Neural cell (in vitro differentiated cells): ENCODE measurements at regions not wholly inside any gene's neighbourhood (a gene's known extent, or its start where the extent isn't known, plus 50 kb on each side); places are given as distances from the start of the nearest gene placed in this dataset.

ENCODE experiments used
- H2AFZ ChIP-seq: fragments of 200-600, 300-800 bp; sonication (generic), shearing (Covaris generic); 2 replicates; pipeline ENCODE4 v1.6.0; 2014; ENCODE audit warnings: low read depth, mild to moderate bottlenecking, antibody characterized with exemption, low read length, moderate library complexity
- H3F3A ChIP-seq: fragments of 200-600 bp; shearing (Covaris generic); 2 replicates; pipeline ENCODE4 v1.6.1; 2016; ENCODE audit warnings: mild to moderate bottlenecking, moderate library complexity, mixed read lengths, antibody characterized with exemption, low read length; ENCODE audit not compliant: insufficient read depth, poor library complexity, severe bottlenecking
- H3K27ac ChIP-seq: fragments of 200-600, 300-800 bp; sonication (generic), shearing (Covaris generic); 2 replicates; pipeline ENCODE4 v1.5.1; 2014; ENCODE audit warnings: mild to moderate bottlenecking, low read length, moderate library complexity
- H3K27me3 ChIP-seq: fragments of 300-800, 200-600 bp; sonication (generic), shearing (Covaris generic); 2 replicates; pipeline ENCODE4 v1.6.0; 2014; ENCODE audit warnings: mild to moderate bottlenecking, low read depth, low read length, moderate library complexity; ENCODE audit not compliant: insufficient read depth
- H3K36me3 ChIP-seq: fragments of 300-800, 200-600 bp; sonication (generic), shearing (Covaris generic); 2 replicates; pipeline ENCODE4 v1.5.1; 2014; ENCODE audit warnings: mild to moderate bottlenecking, antibody characterized with exemption, low read length, moderate library complexity; ENCODE audit not compliant: insufficient read depth
- H3K4me2 ChIP-seq: fragments of 300-800, 200-600 bp; sonication (generic), shearing (Covaris generic); 2 replicates; pipeline ENCODE4 v1.6.0; 2014; ENCODE audit warnings: mild to moderate bottlenecking, low read length
- H3K4me3 ChIP-seq: fragments of 300-800, 200-600 bp; sonication (generic), shearing (Covaris generic); 2 replicates; pipeline ENCODE4 v1.5.1; 2014; ENCODE audit warnings: mild to moderate bottlenecking, low read length, moderate library complexity
- H3K79me2 ChIP-seq: fragments of 200-600 bp; shearing (Covaris generic); replicated peaks from 2 replicates; pipeline ENCODE4 v1.6.0; 2014; ENCODE audit warnings: mild to moderate bottlenecking, low read length, moderate library complexity; ENCODE audit not compliant: insufficient read depth
- H3K9ac ChIP-seq: fragments of 300-800, 200-600 bp; sonication (generic), shearing (Covaris generic); 2 replicates; pipeline ENCODE4 v1.6.1; 2016; ENCODE audit warnings: mild to moderate bottlenecking, low read length, mixed read lengths
- H3K9me2 ChIP-seq: fragments of 200-600 bp; shearing (Covaris generic); 2 replicates; pipeline ENCODE4 v1.6.1; 2016; ENCODE audit warnings: mild to moderate bottlenecking, low read length, mixed read lengths; ENCODE audit not compliant: insufficient read depth
- H3K9me3 ChIP-seq: fragments of 200-600, 300-800 bp; sonication (generic), shearing (Covaris generic); 2 replicates; pipeline ENCODE4 v1.6.1; 2016; ENCODE audit warnings: mild to moderate bottlenecking, mixed run types, low read length, moderate library complexity, mixed read lengths
- H4K20me1 ChIP-seq: fragments of 200-600 bp; shearing (Covaris generic); 2 replicates; pipeline ENCODE4 v1.6.1; 2016; ENCODE audit warnings: mild to moderate bottlenecking, mixed run types; ENCODE audit not compliant: insufficient read depth
- EP300 ChIP-seq: fragments of 450-650 bp; conservative IDR thresholded peaks from 2 replicates; pipeline ENCODE4 v1.6.1; 2014; ENCODE audit warnings: antibody characterized with exemption, mild to moderate bottlenecking, moderate library complexity; ENCODE audit not compliant: poor library complexity, severe bottlenecking
- EZH2 ChIP-seq: fragments of 200-600, 300-800 bp; shearing (Covaris generic), sonication (generic); IDR thresholded peaks from 2 replicates; pipeline ENCODE4 v1.6.1; 2014; ENCODE audit warnings: antibody characterized with exemption, low read length, borderline replicate concordance, mild to moderate bottlenecking; ENCODE audit not compliant: insufficient read depth, poor library complexity, severe bottlenecking
- MXI1 ChIP-seq: fragments of 450-650 bp; conservative IDR thresholded peaks from 2 replicates; pipeline ENCODE4 v1.6.1; 2014; ENCODE audit warnings: antibody characterized with exemption, mild to moderate bottlenecking; ENCODE audit not compliant: poor library complexity, severe bottlenecking
- POLR2AphosphoS5 ChIP-seq: IDR thresholded peaks from 2 replicates; pipeline ENCODE4 v1.6.1; 2012
- RAD21 ChIP-seq: fragments of 450-650 bp; conservative IDR thresholded peaks from 2 replicates; pipeline ENCODE4 v1.6.1; 2014; ENCODE audit warnings: antibody characterized with exemption, mild to moderate bottlenecking, moderate library complexity
- SMC3 ChIP-seq: fragments of 450-650 bp; conservative IDR thresholded peaks from 2 replicates; pipeline ENCODE4 v1.6.1; 2014; ENCODE audit warnings: antibody characterized with exemption, mild to moderate bottlenecking, moderate library complexity; ENCODE audit not compliant: poor library complexity
- TAF1 ChIP-seq: IDR thresholded peaks from 2 replicates; pipeline ENCODE4 v1.6.1; 2012; ENCODE audit warnings: low read depth
- TF ChIP-seq, protein P1 (sequence below): IDR thresholded peaks from 2 replicates; pipeline ENCODE4 v1.6.1; 2012; ENCODE audit warnings: borderline replicate concordance
- TF ChIP-seq, protein P2 (sequence below): fragments of 450-650 bp; IDR thresholded peaks from 2 replicates; pipeline ENCODE4 v1.5.1; 2014; ENCODE audit warnings: antibody characterized with exemption, mild to moderate bottlenecking, moderate library complexity; ENCODE audit not compliant: poor library complexity, severe bottlenecking

DNA sequence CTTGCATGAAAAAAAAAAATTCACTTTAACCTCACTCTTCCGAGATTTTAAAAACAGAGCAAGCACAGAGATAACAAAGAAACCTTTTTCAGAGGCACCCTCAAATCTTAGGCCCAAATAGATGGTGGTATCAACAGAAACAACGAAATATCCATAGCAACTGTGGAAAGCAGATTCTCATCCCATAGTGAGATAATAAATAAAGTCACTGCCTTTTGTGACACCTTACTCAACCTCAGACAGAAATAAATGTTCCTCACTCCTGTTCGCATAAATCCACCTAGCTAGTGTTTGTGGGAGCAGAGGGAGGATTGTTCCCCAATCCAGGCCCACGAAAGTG, 60.9 kb upstream of the RTN4 start:
- Histone ChIP-seq H3K4me2 (no peak overlapping the region), H3F3A (no peaks in the 10 kb centered on the region), H3K4me3 (no peak overlapping the region), H3K27me3 (no peaks in the 10 kb centered on the region), H3K9me3 (no peaks in the 10 kb centered on the region), H3K79me2 (no peaks in the 10 kb centered on the region), H3K27ac (no peak overlapping the region), H3K9ac (no peak overlapping the region), H4K20me1 (no peaks in the 10 kb centered on the region), H2AFZ (no peak overlapping the region), H3K36me3 (no peaks in the 10 kb centered on the region), H3K9me2 (no peaks in the 10 kb centered on the region)
- TF ChIP-seq, protein P1, sequence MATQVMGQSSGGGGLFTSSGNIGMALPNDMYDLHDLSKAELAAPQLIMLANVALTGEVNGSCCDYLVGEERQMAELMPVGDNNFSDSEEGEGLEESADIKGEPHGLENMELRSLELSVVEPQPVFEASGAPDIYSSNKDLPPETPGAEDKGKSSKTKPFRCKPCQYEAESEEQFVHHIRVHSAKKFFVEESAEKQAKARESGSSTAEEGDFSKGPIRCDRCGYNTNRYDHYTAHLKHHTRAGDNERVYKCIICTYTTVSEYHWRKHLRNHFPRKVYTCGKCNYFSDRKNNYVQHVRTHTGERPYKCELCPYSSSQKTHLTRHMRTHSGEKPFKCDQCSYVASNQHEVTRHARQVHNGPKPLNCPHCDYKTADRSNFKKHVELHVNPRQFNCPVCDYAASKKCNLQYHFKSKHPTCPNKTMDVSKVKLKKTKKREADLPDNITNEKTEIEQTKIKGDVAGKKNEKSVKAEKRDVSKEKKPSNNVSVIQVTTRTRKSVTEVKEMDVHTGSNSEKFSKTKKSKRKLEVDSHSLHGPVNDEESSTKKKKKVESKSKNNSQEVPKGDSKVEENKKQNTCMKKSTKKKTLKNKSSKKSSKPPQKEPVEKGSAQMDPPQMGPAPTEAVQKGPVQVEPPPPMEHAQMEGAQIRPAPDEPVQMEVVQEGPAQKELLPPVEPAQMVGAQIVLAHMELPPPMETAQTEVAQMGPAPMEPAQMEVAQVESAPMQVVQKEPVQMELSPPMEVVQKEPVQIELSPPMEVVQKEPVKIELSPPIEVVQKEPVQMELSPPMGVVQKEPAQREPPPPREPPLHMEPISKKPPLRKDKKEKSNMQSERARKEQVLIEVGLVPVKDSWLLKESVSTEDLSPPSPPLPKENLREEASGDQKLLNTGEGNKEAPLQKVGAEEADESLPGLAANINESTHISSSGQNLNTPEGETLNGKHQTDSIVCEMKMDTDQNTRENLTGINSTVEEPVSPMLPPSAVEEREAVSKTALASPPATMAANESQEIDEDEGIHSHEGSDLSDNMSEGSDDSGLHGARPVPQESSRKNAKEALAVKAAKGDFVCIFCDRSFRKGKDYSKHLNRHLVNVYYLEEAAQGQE, result no peak
- TF ChIP-seq RAD21 (no peak), SMC3 (no peak), POLR2AphosphoS5 (no peak), EP300 (no peak), TAF1 (no peak), MXI1 (no peak), EZH2 (no peak)
- TF ChIP-seq, protein P2, sequence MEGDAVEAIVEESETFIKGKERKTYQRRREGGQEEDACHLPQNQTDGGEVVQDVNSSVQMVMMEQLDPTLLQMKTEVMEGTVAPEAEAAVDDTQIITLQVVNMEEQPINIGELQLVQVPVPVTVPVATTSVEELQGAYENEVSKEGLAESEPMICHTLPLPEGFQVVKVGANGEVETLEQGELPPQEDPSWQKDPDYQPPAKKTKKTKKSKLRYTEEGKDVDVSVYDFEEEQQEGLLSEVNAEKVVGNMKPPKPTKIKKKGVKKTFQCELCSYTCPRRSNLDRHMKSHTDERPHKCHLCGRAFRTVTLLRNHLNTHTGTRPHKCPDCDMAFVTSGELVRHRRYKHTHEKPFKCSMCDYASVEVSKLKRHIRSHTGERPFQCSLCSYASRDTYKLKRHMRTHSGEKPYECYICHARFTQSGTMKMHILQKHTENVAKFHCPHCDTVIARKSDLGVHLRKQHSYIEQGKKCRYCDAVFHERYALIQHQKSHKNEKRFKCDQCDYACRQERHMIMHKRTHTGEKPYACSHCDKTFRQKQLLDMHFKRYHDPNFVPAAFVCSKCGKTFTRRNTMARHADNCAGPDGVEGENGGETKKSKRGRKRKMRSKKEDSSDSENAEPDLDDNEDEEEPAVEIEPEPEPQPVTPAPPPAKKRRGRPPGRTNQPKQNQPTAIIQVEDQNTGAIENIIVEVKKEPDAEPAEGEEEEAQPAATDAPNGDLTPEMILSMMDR, result no peak

DNA sequence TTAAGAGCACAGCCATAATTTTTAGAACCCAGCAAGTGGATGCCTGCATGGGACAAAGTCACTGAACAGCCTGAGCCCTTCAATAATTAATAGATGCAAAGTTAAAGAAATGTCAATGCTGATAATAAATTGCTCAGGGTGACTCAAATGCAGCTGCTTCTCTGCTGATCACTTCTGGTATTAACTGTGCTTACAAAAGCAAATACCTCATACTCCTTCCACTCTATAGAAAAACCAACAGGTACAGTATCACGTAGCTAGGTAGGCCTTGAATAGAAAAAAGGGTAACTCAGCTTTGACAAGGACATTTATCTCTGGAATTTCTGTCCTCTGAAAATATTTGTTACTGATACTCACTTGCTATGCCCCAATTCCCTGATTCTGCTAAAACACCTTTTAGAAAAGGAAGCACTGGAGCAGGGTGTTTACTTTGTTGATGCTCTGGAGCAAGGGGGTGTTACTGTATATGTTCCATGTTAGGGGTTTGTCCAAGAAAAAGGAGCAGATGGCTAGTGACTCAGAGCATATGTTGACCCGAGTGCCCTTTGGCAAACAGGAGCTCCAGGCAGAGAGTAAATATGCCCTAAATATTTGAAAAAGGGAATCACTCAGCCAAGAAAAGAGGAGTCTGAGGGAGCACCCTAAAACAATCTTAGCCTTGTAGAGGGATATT, 59.1 kb upstream of the RTN4 start:
- Histone ChIP-seq H3K4me2 (no peak overlapping the region), H4K20me1 (no peaks in the 10 kb centered on the region), H2AFZ (no peak overlapping the region), H3K36me3 (no peaks in the 10 kb centered on the region), H3K27ac (no peak overlapping the region), H3K4me3 (no peak overlapping the region), H3K9ac (no peak overlapping the region), H3F3A (no peaks in the 10 kb centered on the region), H3K27me3 (no peaks in the 10 kb centered on the region), H3K79me2 (no peaks in the 10 kb centered on the region), H3K9me2 (no peaks in the 10 kb centered on the region), H3K9me3 (no peaks in the 10 kb centered on the region)
- TF ChIP-seq, protein P2, result no peak
- TF ChIP-seq RAD21 (no peak), POLR2AphosphoS5 (no peak), EP300 (no peak), SMC3 (no peak)
